Activated T-cell treated with anti-CD3 and anti-CD28 coated beads, Interleukin-2, amount 50 U/mL, for 4 hours (primary cell): ENCODE measurements at regions not wholly inside any gene's neighbourhood (a gene's known extent, or its start where the extent isn't known, plus 50 kb on each side); places are given as distances from the start of the nearest gene placed in this dataset.

ENCODE experiments used
- ATAC-seq, 2 donors: fragments of 200-7000 bp; cut with Tn5 transposase; one replicate each; pipeline ENCODE4 v1.10.0; 2021
- DNase-seq: peaks from one replicate; pipeline ENCODE4 v3.0.0-alpha.2; 2020
- H3K27me3 Mint-ChIP-seq: one replicate; pipeline ENCODE4 v1.8.0; 2021; ENCODE audit warnings: low read depth, mixed read lengths
- H3K36me3 Mint-ChIP-seq: one replicate; pipeline ENCODE4 v1.8.0; 2022; ENCODE audit warnings: mixed read lengths; ENCODE audit not compliant: insufficient read depth
- H3K4me1 Mint-ChIP-seq: one replicate; pipeline ENCODE4 v1.8.0; 2021; ENCODE audit warnings: low read depth, mixed read lengths
- H3K4me3 Mint-ChIP-seq: one replicate; pipeline ENCODE4 v1.8.0; 2021; ENCODE audit warnings: mild to moderate bottlenecking, moderate library complexity, mixed read lengths
- H3K9me3 Mint-ChIP-seq: one replicate; pipeline ENCODE4 v1.8.0; 2021; ENCODE audit warnings: mixed read lengths

GRCh38 chr21:17667256-17667655 lies 54.6 kb upstream of the BTG3 start:
- Mint-ChIP-seq H3K9me3 (no peaks in the 10 kb centered on the region), H3K4me1 (no peaks in the 10 kb centered on the region), H3K27me3 (peaks cover 6% of the 10 kb centered on the region), H3K36me3 (no peaks in the 10 kb centered on the region), H3K4me3 (no peak overlapping the region)
- ATAC-seq (no peak), DNase-seq (no peak)
